GM03348 (cell line): ENCODE measurements at regions not wholly inside any gene's neighbourhood (a gene's known extent, or its start where the extent isn't known, plus 50 kb on each side); places are given as distances from the start of the nearest gene placed in this dataset.
"Not testable (repeated sequence)": the region's sequence is repeated elsewhere in the genome, so short reads cannot be mapped to it uniquely, and the experiment has no call there.

ENCODE experiments used
- DNase-seq: peaks from one replicate; pipeline ENCODE4 v3.0.0; 2012; ENCODE audit warnings: low spot score

DNA sequence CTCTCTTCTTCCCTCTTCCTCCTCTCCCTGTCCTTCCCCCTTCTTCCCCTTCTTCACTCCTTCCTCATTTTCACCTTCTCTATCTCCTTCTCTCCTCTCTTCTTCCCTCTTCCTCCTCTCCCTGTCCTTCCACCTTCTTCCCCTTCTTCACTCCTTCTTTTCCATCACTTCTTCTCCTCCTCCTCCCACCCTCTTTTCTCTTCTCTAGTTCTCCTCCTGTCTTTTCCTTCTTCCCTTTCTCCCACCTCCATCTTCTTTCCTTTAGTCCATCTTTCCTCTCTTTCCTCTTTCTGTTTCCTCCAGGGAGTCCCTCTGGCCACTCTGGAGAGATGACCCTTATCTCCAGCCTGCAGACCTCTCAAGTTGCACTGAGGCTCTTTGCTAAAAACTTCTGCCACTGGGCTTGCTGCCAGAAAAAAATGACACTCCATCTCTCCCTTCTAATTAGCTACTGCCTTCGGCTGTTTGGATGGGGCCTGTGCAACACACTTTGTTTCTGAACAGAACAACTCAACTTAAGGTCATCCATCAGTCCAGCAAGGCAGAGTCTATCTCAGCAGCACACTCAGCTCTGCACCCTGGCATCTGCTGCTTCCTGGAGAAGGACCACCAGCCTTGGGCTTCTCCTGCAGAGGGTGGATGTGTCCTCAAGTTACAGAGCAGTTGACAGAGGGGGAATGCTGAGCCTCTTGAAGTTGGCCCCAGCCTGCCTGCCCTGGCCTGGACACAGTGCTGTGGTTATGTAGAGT, 538.8 kb downstream of the MATN1 start:
- DNase-seq = no peak

DNA sequence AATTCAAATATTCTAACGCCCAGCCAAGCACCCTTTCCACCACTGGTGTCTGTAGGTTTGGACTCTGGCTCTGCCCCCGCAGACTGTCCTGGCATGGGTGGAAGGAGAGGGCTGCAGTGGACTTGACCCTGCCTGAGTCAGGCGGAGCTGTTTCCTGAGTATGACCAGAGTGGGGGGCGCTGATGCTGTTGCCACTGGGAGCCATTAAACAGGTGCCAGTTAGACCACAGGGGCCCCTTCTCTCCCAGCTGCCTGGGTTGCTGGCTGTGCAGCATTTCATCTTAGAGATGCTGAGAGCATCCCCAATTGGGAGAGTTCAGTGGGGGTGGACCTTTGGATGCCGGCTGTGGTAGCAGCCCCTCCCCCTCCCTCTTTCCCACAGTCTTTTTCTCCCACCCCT, 539.5 kb downstream of the MATN1 start:
- DNase-seq = no peak

DNA sequence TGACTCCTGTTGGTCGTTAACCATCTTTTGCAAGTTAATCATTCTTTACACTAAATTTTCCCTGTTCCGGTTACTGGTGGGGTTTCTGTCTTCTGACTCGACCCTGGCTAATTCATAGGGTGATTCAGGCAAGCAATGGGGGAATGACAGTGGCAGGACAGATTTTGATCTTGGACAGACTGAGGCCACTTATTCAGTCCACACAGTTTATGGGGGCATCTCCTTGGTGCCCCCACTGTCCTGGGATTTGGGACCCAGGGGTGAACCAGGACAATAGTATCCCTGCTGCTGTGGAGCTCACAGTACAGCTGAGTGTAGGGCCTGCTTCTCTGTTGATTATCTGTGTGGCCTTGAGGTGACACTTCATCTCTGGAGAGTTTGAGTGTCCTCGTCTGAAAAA, 540.4 kb downstream of the MATN1 start:
- DNase-seq = no peak

DNA sequence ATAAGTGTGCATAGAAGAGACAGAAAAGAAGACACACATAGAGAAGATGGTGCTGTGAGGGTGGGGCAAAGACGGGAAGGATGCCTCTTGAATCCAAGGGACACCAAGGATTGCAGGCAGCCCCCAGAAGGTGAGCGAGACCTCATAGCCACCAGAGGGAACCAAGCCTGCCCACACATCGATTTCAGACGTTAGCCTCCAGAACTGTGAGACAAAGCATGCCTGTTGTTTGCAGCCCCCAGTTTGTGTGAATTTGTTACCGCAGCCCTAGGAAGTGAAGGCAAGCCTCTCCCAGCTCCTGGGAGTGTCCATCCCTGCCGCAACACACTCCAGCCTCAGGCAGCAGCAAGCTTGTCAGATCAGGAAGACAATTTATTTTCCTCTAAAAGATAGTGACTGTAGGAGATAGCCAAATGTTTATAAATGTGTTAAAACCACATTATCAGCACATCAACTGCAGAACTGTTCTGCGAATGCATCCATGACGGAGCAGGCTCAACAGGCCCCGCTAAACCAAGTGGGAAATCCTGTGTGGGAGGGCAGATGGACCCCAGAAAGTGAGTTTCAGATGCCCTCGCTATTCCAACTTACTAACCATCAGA, 543.3 kb downstream of the MATN1 start:
- DNase-seq = no peak

DNA sequence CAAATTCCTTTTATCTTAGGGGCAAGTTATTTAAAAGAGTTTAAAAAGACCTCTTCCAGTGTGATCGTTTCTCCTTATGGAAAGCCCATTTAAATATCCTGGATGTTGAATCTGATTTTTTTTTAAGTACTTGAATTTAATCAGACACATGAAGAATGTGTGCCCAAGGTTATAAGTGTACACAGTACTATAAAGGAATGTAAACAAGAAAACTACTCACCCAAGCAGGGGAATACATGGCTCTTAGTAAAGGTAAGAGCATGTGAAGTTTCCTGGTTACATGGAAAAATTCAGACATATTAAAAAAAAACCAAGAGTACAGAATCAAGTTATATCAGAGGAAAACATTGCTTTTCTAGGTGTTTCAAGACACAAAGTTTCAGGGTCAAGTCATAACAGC, 546.9 kb downstream of the MATN1 start:
- DNase-seq = no peak

DNA sequence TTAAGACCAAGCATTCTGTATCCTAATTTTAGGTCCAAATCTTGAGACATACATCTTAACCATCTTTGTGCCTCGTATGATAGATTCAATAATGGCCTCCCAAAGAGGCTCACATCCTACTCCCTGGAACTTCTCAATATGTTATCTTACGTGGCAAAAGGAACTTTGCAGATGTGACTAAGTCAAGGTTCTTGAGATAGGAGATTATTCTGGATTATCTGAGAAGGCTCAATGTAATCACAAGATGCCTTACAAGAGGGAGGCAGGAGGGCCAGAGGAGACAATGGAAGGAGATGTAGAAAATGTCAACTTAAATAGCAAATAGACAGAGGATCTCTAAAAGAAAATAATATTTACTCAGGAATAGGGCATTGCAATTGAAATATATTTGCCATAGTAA, 548.9 kb downstream of the MATN1 start:
- no peak for DNase-seq

DNA sequence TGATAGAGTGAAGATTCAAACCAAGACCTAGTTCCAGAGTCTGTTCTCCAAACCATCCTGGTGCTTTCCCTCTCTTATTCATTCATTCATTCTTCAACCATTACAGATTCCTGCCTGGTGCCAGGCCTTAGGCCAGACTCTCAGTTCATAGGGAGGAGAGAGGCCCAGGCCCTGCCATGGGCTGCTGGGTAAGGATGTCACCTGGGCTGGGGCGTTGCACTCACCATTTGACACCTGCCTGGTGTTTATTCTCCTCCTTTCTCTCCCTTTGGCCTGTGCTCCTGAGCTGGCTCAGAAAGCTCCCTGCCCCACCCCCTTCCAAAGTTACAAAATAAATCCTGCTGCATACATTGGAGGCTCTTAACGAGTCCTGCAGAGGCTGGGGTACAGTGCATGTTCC, 549.8 kb downstream of the MATN1 start:
- DNase-seq = no peak

DNA sequence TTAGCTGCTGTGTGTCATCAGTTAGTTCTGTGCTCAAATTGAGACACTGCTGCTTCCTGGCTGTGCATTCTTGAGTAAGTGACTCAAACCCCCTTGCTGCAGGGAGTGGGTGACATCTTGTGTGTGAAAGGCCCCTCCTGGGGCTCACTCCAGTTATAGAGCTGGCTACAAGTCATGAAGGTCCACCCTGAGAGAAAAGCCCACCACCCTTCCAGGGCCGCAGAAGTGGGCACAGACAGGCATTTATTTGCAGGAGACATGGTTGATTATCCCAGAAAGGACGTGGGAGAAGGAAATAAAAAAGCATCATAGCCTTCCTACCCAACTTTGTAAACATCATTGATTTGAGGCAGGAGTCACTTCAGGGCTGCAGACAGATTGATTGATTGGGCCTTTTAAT, 550.6 kb downstream of the MATN1 start:
- no peak for DNase-seq

DNA sequence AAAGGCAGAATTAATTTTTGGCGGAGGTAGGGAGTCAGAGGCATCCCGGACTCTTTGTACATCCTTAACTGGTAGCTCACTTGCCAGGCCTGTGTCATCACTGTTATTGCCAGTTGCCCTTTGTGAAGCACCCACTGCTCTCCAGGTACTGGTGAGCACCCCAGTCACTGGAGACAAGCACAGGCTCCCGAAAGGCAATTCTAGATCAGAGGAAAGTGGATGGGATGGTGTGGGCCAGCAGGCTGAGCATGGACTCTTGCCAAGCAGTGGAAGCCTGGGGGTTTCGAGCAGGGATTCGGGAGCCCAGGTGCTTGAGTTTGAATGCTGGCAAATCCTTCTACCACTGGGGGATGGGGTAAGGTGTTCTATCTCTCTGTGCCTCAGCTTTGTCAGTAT, 551.1 kb downstream of the MATN1 start:
- no peak for DNase-seq

DNA sequence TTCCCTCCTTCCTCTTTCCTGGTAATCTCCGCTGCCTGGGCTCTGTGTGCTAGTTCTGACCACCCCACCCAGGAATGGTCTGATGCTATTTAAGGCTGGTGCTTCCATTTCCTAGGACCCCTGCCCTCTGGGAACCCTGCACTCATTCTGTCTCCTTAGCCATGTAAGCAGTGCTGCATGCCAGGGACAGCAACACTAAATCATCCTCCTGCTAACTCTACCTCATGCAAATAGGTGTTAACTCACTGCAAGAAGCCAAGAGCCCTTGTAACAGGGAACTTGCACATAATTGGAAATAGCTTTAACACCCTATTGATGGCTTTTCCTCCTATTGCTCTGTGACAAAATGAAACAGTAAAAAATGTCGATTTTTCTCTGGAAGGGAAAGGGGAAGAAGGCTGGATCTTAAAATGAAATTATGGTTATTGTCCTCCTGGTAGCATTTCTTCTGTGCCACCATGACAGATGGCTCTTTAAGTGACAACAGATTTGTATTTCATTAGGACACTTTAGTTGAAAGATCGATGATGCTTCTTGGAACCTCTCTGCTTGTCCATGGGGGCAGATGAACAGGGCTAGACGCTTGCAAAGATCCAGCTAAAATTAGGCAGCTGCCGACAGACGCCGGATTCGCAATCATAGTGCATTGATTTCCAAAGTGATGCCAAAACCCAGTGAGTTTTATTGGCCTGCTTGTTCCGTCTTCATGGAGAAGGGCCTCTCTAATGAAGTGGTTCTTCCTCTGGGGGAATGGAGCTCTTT, 551.7 kb downstream of the MATN1 start:
- no peak for DNase-seq

DNA sequence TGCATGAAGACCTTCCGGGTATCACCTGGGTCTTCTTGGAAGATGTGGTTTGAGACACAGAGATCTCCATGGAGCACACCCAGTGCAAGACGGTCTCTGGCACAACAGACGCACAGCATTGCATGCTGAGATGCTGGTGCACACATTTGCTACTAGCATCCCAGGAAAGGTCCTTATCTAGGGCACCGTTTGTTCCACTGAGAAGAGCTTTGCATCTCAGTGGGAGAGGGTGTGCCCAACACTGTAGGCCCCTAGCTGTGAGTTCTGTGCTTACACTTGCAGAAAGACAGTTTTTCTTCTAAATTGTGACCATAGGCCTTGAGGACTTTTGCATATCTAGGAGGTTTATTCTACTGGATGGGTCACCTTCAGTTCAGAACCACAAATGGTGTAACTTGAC, 554.1 kb downstream of the MATN1 start:
- DNase-seq = no peak

DNA sequence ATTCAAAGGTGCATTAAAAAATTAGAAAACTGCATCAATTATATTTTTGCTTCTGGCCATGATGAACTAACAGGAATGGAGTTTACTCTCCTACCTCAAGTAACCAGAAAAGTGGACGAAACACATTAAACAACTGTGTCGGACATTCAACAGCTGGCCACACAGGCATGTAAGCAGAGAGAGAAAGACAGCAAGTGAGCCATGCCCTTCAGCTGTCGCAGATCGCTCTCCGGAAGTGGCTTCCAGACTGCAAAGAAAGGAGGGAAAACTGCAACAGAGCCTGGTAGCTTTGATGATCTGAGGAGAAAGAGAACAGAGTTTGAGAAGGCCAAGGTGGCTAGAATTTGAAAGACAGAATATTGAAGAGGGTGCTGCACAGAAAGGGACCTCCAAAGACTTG, 557.2 kb downstream of the MATN1 start:
- no peak for DNase-seq

DNA sequence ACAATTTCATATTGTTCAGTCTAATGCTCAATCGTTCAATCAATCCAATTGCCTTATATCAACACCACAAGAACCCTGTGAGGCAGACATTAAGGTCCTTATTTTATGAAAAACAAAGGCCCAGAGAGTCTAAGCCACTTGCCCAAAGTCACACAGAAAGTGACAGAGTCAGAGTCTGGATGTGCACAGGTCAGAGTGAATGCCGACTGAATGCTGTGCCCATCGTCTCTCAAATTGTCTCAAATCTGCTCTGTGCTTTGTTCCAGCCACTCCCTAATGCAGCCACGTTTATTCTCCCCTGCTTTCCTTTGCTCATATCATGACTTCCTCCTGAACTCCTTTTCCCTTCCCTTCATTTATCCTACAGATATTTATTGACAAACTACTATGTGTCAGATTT, 558.3 kb downstream of the MATN1 start:
- DNase-seq = no peak

DNA sequence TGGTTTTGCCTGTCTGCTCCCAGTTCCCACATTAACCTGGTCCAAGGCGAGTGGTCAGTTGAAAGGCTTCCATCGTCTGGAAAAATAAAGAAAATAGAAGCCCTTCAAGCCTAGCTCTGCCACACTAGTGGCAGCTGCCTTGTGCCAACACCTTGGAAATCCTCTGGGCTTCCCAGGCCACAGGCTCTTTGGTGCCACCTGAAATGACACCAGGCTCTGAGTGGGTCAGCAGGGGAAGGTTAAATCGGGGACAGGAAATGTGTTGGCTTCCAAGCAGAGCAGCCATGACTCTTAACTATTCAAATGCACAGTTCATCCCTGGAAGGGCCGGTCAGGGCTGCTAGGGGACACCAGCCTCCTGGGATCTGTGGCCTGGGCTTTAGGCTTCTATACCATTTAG, 558.7 kb downstream of the MATN1 start:
- DNase-seq = no peak

DNA sequence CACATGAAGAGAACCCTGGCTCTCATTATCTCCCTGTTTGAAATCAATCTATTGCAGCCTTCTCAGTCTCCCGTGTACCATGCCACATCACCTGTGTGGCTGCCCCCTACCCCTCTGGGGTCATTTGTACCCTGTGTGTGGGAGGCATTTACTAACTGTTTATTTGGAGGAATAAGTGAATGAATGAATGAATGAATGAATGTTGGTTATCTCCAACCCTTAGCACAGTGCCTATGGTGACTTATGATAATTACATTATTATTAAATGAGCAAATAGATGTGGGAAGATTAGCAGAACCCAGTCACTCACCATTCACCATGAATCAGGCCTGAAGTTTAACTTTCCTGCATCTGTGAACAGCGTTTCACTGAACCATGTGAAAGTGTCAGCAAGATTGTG, 560.8 kb downstream of the MATN1 start:
- DNase-seq = no peak

DNA sequence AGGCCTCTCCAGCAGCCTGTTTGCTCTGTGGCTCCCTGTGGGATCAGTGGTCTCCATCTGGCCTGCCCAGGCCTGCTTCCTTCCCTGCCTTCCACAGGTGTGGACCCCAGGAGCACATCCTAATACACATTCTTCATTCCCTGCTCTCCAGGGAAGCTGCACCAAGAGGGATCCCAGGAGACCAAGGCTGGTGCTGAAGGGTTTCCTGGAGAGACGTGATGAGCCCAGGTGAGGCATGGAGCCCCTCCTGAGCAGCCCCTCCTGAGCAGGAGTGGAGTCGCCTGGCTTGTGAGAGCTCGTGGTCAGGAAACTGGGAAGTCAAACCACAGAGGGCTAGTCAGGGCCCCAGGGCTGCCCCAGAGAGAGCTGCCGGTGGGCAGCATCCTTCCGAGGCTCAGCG, 561.4 kb downstream of the MATN1 start:
- no peak for DNase-seq

DNA sequence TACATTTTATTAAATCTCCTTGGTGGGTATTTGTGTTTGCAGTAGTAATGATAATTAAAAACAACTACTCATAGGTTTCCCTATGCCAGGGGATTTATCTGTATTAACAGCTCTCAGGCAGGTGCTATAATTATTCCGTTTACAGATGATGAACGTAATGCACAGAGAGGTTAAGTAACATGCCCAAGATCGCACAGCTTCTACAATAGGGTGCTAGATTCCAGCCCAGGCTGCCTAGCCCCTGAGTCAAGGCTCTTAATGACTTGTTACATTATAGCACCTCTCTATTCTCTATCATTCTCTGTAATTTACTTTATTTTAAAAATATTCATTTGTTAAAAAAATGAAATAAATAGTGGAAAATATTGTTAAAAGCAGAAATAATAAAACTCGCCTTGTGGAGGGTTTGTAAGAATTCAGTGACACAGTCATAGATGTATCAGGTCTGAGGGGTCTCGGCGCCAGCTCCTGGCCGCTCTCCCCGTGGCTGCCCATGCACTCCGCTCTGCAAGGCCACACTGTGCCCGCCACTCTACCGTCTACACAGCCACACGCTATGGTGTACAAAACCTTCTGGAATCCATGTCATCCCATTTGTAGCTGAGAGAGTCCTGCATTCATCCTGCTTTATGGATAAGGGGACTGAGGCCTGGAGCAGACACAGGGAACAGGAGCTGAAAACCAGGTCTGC, 562.2 kb downstream of the MATN1 start:
- DNase-seq = no peak

DNA sequence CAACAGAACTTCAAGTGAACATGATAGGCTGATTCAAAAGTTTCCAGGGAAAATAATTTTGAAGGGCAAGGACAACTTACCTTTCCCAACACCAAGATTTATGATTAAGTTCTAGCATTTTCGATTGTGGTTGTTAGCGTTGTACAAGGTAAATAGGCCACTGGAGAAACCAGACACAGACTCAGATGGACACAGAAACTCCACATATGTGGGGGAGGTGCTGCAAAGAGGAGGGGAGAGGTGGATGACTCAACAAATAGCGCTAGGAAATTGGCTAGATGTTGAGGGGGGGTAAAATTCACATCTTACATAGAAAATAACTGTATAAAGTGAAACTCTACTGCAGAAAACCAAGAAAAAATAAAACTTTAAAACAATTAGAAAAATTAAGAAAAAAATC, 564.4 kb downstream of the MATN1 start:
- DNase-seq = no peak

DNA sequence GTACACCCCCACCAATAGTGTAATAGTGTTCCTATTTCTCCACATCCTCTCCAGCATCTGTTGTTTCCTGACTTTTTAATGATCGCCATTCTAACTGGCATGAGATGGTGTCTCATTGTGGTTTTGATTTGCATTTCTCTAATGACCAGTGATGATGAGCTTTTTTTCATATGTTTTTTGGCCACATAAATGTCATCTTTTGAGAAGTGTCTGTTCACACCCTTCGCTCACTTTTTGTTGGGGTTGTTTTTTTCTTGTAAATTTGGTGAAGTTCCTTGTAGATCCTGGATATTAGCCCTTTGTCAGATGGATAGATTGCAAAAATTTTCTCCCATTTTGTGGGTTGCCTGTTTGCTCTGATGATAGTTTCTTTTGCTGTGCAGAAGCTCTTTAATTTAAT, 567.7 kb downstream of the MATN1 start:
- not testable (repeated sequence) for DNase-seq

DNA sequence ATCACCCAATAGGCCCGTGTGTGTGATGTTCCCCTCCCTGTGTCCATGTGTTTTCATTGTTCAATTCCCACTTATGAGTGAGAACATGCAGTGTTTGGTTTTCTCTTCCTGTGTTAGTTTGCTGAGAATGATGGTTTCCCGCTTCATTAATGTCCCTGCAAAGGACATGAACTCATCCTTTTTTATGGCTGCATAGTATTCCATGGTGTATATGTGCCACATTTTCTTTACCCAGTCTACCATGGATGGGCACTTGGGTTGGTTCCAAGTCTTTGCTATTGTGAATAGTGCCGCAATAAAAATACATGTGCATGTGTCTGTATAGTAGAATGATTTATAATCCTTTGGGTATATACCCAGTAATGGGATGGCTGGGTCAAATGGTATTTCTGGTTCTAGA, 568.1 kb downstream of the MATN1 start:
- not testable (repeated sequence) for DNase-seq

DNA sequence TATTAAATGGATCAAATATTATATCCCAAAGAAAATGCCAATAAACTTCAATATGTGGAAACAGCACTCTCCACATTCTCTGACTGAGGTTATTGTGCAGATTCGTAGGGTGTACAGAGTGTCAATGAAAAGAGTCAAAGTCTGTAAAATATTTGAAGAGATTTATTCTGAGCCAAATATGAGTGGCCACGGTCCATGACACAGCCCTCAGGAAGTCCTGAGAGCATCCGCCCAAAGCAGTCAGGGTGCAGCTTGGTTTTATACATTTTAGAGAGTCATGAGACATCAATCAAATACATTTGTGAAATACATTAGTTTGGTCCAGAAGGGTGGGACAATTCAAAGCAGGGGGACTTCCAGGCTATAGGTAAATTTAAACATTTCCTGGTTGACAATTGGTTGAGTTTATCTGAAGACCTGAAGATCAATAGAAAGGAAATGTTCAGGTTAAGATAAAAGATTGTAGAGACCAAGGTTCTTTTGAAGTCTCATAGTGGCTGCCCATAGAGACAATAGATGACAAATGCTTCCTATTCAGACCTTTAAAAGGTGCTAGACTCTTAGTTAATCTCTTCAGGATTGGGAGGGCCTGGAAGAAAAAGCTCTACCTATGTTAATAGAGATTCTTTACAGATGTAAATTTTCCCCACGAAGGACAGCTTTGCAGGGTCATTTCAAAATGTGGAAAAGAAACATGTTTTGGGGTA, 569.5 kb downstream of the MATN1 start:
- DNase-seq = no peak

DNA sequence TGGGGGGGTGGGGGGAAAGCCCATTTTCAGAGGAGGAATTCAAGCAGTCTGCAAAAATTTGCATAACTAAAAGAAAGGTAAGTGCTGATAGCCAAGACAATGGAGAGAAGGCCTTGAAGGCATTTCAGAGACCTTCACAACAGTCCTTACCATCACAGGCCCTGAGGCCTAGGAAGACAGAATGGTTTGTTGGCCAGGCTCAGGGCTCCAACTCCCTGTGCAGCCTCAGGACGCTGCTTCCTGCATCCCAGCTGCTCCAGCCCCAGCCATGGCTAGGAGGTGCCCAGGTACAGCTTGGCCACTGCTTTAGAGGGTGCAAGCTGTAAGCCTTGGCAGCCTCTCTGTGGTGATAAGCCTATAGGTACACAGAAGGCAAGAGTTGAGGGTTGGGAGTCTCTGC, 571.6 kb downstream of the MATN1 start:
- no peak for DNase-seq
